ENCODE measurements at regions not wholly inside any gene's neighbourhood (a gene's known extent, or its start where the extent isn't known, plus 50 kb on each side); places are given as distances from the start of the nearest gene placed in this dataset.

DNA sequence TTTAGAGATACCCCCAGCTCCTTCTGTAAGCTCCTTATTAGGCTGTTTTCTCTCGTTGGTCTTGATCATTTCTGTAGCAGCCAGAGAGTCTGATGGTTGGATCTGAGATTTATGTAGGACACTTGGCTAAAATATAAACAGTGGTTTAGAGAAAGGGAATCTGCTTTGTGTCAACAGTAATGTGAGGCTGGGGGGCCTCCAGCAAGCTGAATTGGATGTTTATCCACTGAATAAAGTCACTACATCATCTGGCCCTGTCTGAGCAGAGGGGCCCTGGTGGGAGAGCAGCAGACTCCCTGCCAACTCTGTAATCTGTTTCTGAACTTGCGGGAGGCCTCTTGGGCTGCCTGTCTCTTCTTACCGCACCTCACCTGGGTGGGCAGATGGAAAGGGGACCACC lies 328.5 kb upstream of the PLET1 start:
- Histone ChIP-seq H3K4me3 (IDR thresholded peaks at IDR 0.05; ENCODE audit: insufficient read depth, low read depth, low read length) (no peak overlapping the region), H3K4me2 (no peak overlapping the region), H4K20me1 (ENCODE audit: insufficient read depth) (no peaks in the 10 kb centered on the region), H3K4me1 (ENCODE audit: low read depth, poor library complexity, severe bottlenecking) (peaks cover 3% of the 10 kb centered on the region), H3K79me2 (ENCODE audit: insufficient read depth, low read depth) (no peaks in the 10 kb centered on the region), H3K27me3 (ENCODE audit: insufficient read depth, low read depth) (no peaks in the 10 kb centered on the region), H3K9ac (no peak overlapping the region), H3K36me3 (ENCODE audit: insufficient read depth) (no peaks in the 10 kb centered on the region), H3K27ac (no peak overlapping the region), H2AFZ (ENCODE audit: low read depth) (no peak overlapping the region)
- TF ChIP-seq CTCF (conservative IDR thresholded peaks at IDR 0.05; ENCODE audit: low read depth, low read length): no peak

- H4K20me1 ChIP-seq (ENCODE audit: insufficient read depth): no peaks in the 10 kb centered on the region
- no peak for TF ChIP-seq CTCF (conservative IDR thresholded peaks at IDR 0.05; ENCODE audit: low read depth, low read length)
Observed at GRCh38 chr11:112590764-112591163, 330.1 kb upstream of the PLET1 start.

GRCh38 chr11:112593440-112593839 lies 332.8 kb upstream of the PLET1 start:
- H3K36me3 ChIP-seq (ENCODE audit: insufficient read depth): no peaks in the 10 kb centered on the region
- no peak overlapping the region for H3K4me3 ChIP-seq (IDR thresholded peaks at IDR 0.05; ENCODE audit: insufficient read depth, low read depth, low read length)
- H3K27me3 ChIP-seq (ENCODE audit: insufficient read depth, low read depth): no peaks in the 10 kb centered on the region
- H3K79me2 ChIP-seq (ENCODE audit: insufficient read depth, low read depth): no peaks in the 10 kb centered on the region
- H4K20me1 ChIP-seq (ENCODE audit: insufficient read depth): no peaks in the 10 kb centered on the region
- no peak overlapping the region for H3K9ac ChIP-seq
- no peak overlapping the region for H2AFZ ChIP-seq (ENCODE audit: low read depth)
- H3K4me1 ChIP-seq (ENCODE audit: low read depth, poor library complexity, severe bottlenecking): no peaks in the 10 kb centered on the region
- no peak overlapping the region for H3K4me2 ChIP-seq
- no peak overlapping the region for H3K27ac ChIP-seq
- no peak for TF ChIP-seq CTCF (conservative IDR thresholded peaks at IDR 0.05; ENCODE audit: low read depth, low read length)

More at GRCh38 chr11:112590764-112591163, 330.1 kb upstream of the PLET1 start:
- Histone ChIP-seq H3K9ac (no peak overlapping the region), H3K4me2 (no peak overlapping the region), H3K27ac (no peak overlapping the region), H3K36me3 (ENCODE audit: insufficient read depth) (no peaks in the 10 kb centered on the region), H2AFZ (ENCODE audit: low read depth) (no peak overlapping the region), H3K4me1 (ENCODE audit: low read depth, poor library complexity, severe bottlenecking) (no peaks in the 10 kb centered on the region), H3K27me3 (ENCODE audit: insufficient read depth, low read depth) (no peaks in the 10 kb centered on the region), H3K79me2 (ENCODE audit: insufficient read depth, low read depth) (no peaks in the 10 kb centered on the region), H3K4me3 (IDR thresholded peaks at IDR 0.05; ENCODE audit: insufficient read depth, low read depth, low read length) (no peak overlapping the region)

DNA sequence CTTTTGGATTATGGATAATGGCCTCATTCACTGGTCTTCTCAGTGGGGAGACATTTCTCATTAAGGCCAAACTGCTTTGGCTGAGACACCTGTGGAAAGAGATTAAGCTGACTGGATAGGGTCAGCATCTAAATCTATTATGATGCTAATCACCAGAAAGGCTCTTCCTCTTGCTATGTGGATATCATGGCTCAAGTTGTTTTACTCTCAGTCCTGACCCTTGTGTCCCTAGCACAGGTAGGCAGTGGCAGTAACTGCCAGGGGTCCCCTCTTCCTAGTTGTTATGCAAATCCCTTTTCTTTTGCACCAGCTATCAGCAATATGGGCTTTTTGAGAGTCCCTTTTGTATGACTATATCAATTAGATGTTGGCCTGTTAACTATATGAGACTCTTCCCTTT lies 335.7 kb upstream of the PLET1 start:
- Histone ChIP-seq H3K4me2 (no peak overlapping the region), H3K4me3 (IDR thresholded peaks at IDR 0.05; ENCODE audit: insufficient read depth, low read depth, low read length) (no peak overlapping the region), H3K27ac (no peak overlapping the region), H3K9ac (no peak overlapping the region), H2AFZ (ENCODE audit: low read depth) (no peak overlapping the region), H3K4me1 (ENCODE audit: low read depth, poor library complexity, severe bottlenecking) (no peaks in the 10 kb centered on the region), H3K27me3 (ENCODE audit: insufficient read depth, low read depth) (no peaks in the 10 kb centered on the region), H3K79me2 (ENCODE audit: insufficient read depth, low read depth) (no peaks in the 10 kb centered on the region), H4K20me1 (ENCODE audit: insufficient read depth) (no peaks in the 10 kb centered on the region), H3K36me3 (ENCODE audit: insufficient read depth) (no peaks in the 10 kb centered on the region)
- TF ChIP-seq CTCF (conservative IDR thresholded peaks at IDR 0.05; ENCODE audit: low read depth, low read length): no peak
